ENCODE measurements at regions not wholly inside any gene's neighbourhood (a gene's known extent, or its start where the extent isn't known, plus 50 kb on each side); places are given as distances from the start of the nearest gene placed in this dataset.

DNA sequence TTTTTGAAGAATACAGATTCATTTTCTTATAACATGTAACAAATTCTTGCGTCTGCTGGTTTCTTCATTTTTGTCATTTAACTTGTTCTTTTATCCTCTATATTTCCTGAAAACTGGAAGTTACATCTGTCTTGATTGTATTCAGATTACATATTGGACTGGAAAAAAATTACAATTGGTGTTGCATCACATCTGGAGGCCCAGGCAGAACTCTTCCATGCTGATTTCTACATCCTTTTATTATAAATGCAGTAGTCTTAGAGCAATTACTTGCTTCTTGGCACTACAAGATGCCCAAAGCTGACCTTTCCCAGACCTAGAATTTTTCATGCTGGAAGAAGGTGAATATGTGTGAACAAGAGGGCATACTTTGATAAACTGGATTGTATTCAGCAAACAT is 460.9 kb upstream of the CNTNAP2 start:
- Histone ChIP-seq H3K27ac (ENCODE audit: low read length) (no peak overlapping the region), H3K27me3 (ENCODE audit: low read depth, low read length) (no peaks in the 10 kb centered on the region), H3K4me1 (ENCODE audit: low read length) (no peaks in the 10 kb centered on the region), H4K20me1 (ENCODE audit: insufficient read depth, low read length) (no peaks in the 10 kb centered on the region), H2AFZ (ENCODE audit: low read depth, low read length) (no peak overlapping the region), H3K4me2 (ENCODE audit: low read length) (no peak overlapping the region), H3K9me3 (ENCODE audit: insufficient read depth, low read length) (no peaks in the 10 kb centered on the region), H3K9ac (ENCODE audit: low read length) (no peak overlapping the region), H3K4me3 (ENCODE audit: low read length) (no peak overlapping the region), H3K36me3 (replicated peaks; ENCODE audit: low read depth, low read length) (no peaks in the 10 kb centered on the region), H3K79me2 (ENCODE audit: low read length) (no peaks in the 10 kb centered on the region)
- no peak for TF ChIP-seq EZH2phosphoT487 (IDR thresholded peaks at IDR 0.05; ENCODE audit: low read depth)
- TF ChIP-seq, protein P1, sequence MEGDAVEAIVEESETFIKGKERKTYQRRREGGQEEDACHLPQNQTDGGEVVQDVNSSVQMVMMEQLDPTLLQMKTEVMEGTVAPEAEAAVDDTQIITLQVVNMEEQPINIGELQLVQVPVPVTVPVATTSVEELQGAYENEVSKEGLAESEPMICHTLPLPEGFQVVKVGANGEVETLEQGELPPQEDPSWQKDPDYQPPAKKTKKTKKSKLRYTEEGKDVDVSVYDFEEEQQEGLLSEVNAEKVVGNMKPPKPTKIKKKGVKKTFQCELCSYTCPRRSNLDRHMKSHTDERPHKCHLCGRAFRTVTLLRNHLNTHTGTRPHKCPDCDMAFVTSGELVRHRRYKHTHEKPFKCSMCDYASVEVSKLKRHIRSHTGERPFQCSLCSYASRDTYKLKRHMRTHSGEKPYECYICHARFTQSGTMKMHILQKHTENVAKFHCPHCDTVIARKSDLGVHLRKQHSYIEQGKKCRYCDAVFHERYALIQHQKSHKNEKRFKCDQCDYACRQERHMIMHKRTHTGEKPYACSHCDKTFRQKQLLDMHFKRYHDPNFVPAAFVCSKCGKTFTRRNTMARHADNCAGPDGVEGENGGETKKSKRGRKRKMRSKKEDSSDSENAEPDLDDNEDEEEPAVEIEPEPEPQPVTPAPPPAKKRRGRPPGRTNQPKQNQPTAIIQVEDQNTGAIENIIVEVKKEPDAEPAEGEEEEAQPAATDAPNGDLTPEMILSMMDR (IDR thresholded peaks at IDR 0.05; ENCODE audit: low read depth, low read length), result no peak

- Histone ChIP-seq H3K4me2 (ENCODE audit: low read length) (no peak overlapping the region), H2AFZ (ENCODE audit: low read depth, low read length) (no peak overlapping the region), H3K4me3 (ENCODE audit: low read length) (no peak overlapping the region), H4K20me1 (ENCODE audit: insufficient read depth, low read length) (no peaks in the 10 kb centered on the region), H3K9me3 (ENCODE audit: insufficient read depth, low read length) (no peaks in the 10 kb centered on the region), H3K79me2 (ENCODE audit: low read length) (no peaks in the 10 kb centered on the region), H3K27me3 (ENCODE audit: low read depth, low read length) (no peaks in the 10 kb centered on the region), H3K36me3 (replicated peaks; ENCODE audit: low read depth, low read length) (no peaks in the 10 kb centered on the region), H3K9ac (ENCODE audit: low read length) (no peak overlapping the region), H3K4me1 (ENCODE audit: low read length) (no peaks in the 10 kb centered on the region), H3K27ac (ENCODE audit: low read length) (no peak overlapping the region)
- no peak for TF ChIP-seq EZH2phosphoT487 (IDR thresholded peaks at IDR 0.05; ENCODE audit: low read depth)
- TF ChIP-seq, protein P1 (IDR thresholded peaks at IDR 0.05; ENCODE audit: low read depth, low read length), result no peak
These were observed 471.5 kb upstream of the CNTNAP2 start for GRCh38 chr7:145645135-145645515.

- no peak overlapping the region for H3K4me3 ChIP-seq (ENCODE audit: low read length)
- no peak overlapping the region for H3K27ac ChIP-seq (ENCODE audit: low read length)
- no peak for TF ChIP-seq EZH2phosphoT487 (IDR thresholded peaks at IDR 0.05; ENCODE audit: low read depth)
- TF ChIP-seq, protein P1 (IDR thresholded peaks at IDR 0.05; ENCODE audit: low read depth, low read length), result no peak
- H3K9ac ChIP-seq (ENCODE audit: low read length), result no peak overlapping the region
- H3K36me3 ChIP-seq (replicated peaks; ENCODE audit: low read depth, low read length), result no peaks in the 10 kb centered on the region
- H4K20me1 ChIP-seq (ENCODE audit: insufficient read depth, low read length), result no peaks in the 10 kb centered on the region
- no peaks in the 10 kb centered on the region for H3K79me2 ChIP-seq (ENCODE audit: low read length)
- H3K27me3 ChIP-seq (ENCODE audit: low read depth, low read length), result no peaks in the 10 kb centered on the region
- no peak overlapping the region for H2AFZ ChIP-seq (ENCODE audit: low read depth, low read length)
- no peaks in the 10 kb centered on the region for H3K4me1 ChIP-seq (ENCODE audit: low read length)
- no peaks in the 10 kb centered on the region for H3K9me3 ChIP-seq (ENCODE audit: insufficient read depth, low read length)
- no peak overlapping the region for H3K4me2 ChIP-seq (ENCODE audit: low read length)
These were observed 472.0 kb upstream of the CNTNAP2 start for GRCh38 chr7:145644426-145645134.

DNA sequence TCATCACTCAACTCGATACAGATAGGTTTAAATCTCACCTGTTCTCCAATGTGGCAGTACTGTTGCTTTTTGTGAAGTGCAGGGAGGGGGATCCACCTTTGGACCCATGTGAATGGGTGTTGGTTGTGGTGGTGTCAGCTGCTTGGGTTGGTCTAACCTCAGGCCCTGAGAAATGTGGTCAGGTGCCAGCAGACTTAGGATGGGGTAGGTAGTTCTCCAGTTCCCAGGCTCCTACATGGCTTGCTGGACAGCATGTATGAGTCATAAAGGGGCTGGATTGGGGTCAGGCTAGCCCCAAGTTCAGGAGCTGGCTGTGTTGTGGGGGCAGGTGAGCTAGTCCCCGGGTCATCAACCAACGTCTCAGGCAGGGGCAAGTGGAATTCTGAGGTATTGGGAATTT is 472.6 kb upstream of the CNTNAP2 start:
- Histone ChIP-seq H3K9ac (ENCODE audit: low read length) (no peak overlapping the region), H2AFZ (ENCODE audit: low read depth, low read length) (no peak overlapping the region), H3K9me3 (ENCODE audit: insufficient read depth, low read length) (no peaks in the 10 kb centered on the region)

More for the DNA sequence above, 472.6 kb upstream of the CNTNAP2 start:
- no peaks in the 10 kb centered on the region for H4K20me1 ChIP-seq (ENCODE audit: insufficient read depth, low read length)
- no peak overlapping the region for H3K4me3 ChIP-seq (ENCODE audit: low read length)
- no peak overlapping the region for H3K27ac ChIP-seq (ENCODE audit: low read length)
- no peaks in the 10 kb centered on the region for H3K79me2 ChIP-seq (ENCODE audit: low read length)
- H3K36me3 ChIP-seq (replicated peaks; ENCODE audit: low read depth, low read length), result no peaks in the 10 kb centered on the region
- no peaks in the 10 kb centered on the region for H3K4me1 ChIP-seq (ENCODE audit: low read length)
- no peak overlapping the region for H3K4me2 ChIP-seq (ENCODE audit: low read length)
- no peaks in the 10 kb centered on the region for H3K27me3 ChIP-seq (ENCODE audit: low read depth, low read length)
- TF ChIP-seq EZH2phosphoT487 (IDR thresholded peaks at IDR 0.05; ENCODE audit: low read depth), result no peak
- TF ChIP-seq, protein P1 (IDR thresholded peaks at IDR 0.05; ENCODE audit: low read depth, low read length), result no peak
